ENCODE measurements at regions not wholly inside any gene's neighbourhood (a gene's known extent, or its start where the extent isn't known, plus 50 kb on each side); places are given as distances from the start of the nearest gene placed in this dataset.

GRCh38 chr2:216564611-216565010 lies 66.0 kb downstream of the RPL37A start:
- no peak for DNase-seq (ENCODE audit: low spot score in 2 of 2)
- no peak for TF ChIP-seq CTCF (IDR thresholded peaks at IDR 0.05)
- no peak for TF ChIP-seq POLR2A (IDR thresholded peaks at IDR 0.05)
- H3K4me3 ChIP-seq (ENCODE audit: low read depth, poor library complexity, severe bottlenecking): no peak overlapping the region
- WGBS, 2 donors: 77 to 85% methylated on average over 2 of the region's 2 CpGs
- intact Hi-C loops (cut with DNase I; ENCODE audit: low total_unique reads): no loop called here

DNA sequence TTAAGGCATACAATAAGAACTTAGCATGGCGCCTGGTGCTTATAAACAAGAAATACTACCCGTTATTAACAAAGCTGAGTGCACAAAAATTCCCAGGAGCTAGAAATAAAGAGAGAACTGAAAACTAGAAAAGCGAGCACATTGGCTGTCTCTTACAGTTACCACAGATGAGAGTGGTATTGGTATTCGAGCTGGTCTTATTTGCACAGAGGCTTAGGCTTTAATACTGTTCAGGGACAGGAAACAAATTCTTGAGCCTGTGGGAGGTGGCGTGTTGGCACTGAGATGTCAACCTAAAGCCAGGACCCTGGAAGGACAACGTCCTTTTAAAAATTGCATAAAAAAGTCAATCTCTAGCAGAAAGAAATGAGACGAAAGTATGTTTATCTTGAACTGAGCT lies 67.3 kb upstream of the IGFBP2 start:
- WGBS, 2 donors: 78 to 85% methylated on average over 7 of the region's 7 CpGs
- TF ChIP-seq CTCF (IDR thresholded peaks at IDR 0.05) (no peak), POLR2A (IDR thresholded peaks at IDR 0.05) (no peak)
- DNase-seq (ENCODE audit: low spot score in 2 of 2): no peak
- intact Hi-C loops (cut with DNase I; ENCODE audit: low total_unique reads): no loop called here
- no peak overlapping the region for H3K4me3 ChIP-seq (ENCODE audit: low read depth, poor library complexity, severe bottlenecking)

DNA sequence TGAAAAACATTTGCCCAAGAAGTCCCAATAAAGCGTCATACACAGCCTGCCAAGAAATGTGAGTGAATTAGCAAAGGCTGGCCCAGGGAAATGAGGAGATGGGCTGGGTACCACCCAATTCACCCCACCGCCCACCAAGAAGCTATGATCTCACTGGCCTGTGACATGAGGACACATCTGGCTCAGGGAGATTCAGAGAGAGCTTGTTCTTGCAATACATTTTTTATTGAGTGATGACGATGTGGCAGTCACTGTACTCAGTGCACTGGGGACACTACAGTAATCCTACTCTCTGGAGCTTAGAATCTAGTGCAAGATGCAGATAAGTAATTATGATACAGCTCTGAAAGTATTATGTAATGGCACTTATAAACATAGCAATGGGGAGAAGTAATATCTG lies 64.6 kb upstream of the IGFBP2 start:
- WGBS, 2 donors: 61 to 82% methylated on average over 3 of the region's 3 CpGs
- DNase-seq (ENCODE audit: low spot score in 2 of 2): no peak
- H3K4me3 ChIP-seq (ENCODE audit: low read depth, poor library complexity, severe bottlenecking): no peak overlapping the region
- no peak for TF ChIP-seq POLR2A (IDR thresholded peaks at IDR 0.05)
- no peak for TF ChIP-seq CTCF (IDR thresholded peaks at IDR 0.05)
- intact Hi-C loops (cut with DNase I; ENCODE audit: low total_unique reads): no loop called here

GRCh38 chr2:216569765-216570164 lies 63.5 kb upstream of the IGFBP2 start:
- no peak for TF ChIP-seq POLR2A (IDR thresholded peaks at IDR 0.05)
- TF ChIP-seq CTCF (IDR thresholded peaks at IDR 0.05): no peak
- intact Hi-C loops (cut with DNase I; ENCODE audit: low total_unique reads): no loop called here
- whole genome bisulfite sequencing, 2 donors: 95% methylated on average over 5 of the region's 5 CpGs
- H3K4me3 ChIP-seq (ENCODE audit: low read depth, poor library complexity, severe bottlenecking): no peak overlapping the region
- DNase-seq (ENCODE audit: low spot score in 2 of 2): no peak

- WGBS, 2 donors: 91 to 97% methylated on average over 1 of the region's 1 CpG
- no peak for DNase-seq (ENCODE audit: low spot score in 2 of 2)
- intact Hi-C loops (cut with DNase I; ENCODE audit: low total_unique reads): no loop called here
- TF ChIP-seq POLR2A (IDR thresholded peaks at IDR 0.05) (no peak), CTCF (IDR thresholded peaks at IDR 0.05) (no peak)
- no peak overlapping the region for H3K4me3 ChIP-seq (ENCODE audit: low read depth, poor library complexity, severe bottlenecking)
Measured at GRCh38 chr2:216570357-216570756, 62.9 kb upstream of the IGFBP2 start.

GRCh38 chr2:216571178-216571908 lies 61.9 kb upstream of the IGFBP2 start:
- WGBS, 2 donors: 95% methylated on average over 3 of the region's 3 CpGs
- H3K4me3 ChIP-seq (ENCODE audit: low read depth, poor library complexity, severe bottlenecking): no peak overlapping the region
- intact Hi-C loops (cut with DNase I; ENCODE audit: low total_unique reads): no loop called here
- DNase-seq (ENCODE audit: low spot score in 2 of 2): no peak
- TF ChIP-seq CTCF (IDR thresholded peaks at IDR 0.05): no peak
